K562 (cell line): ENCODE measurements at regions not wholly inside any gene's neighbourhood (a gene's known extent, or its start where the extent isn't known, plus 50 kb on each side); places are given as distances from the start of the nearest gene placed in this dataset.

ENCODE experiments used
- ATAC-seq: fragments of 200-7000 bp; cut with Tn5 transposase; 3 replicates; pipeline ENCODE4 v1.9.1; 2020; ENCODE audit warnings: moderate library complexity
- BruUV-seq: library from RNA; stranded (reverse); fragments of 400-500 nt; replicated peaks from 2 replicates; lab custom pipeline; 2021; lab: Mats Ljungman, UMichigan
- CTCF ChIA-PET: fragments of 300-600 bp; formaldehyde crosslinking; extraction: SDS; loops from one replicate; lab custom pipeline; 2021; ENCODE audit warnings: low intra/inter-chr PET ratio; lab: Yijun Ruan, JAX
- POLR2A ChIA-PET: fragments of 300-600, 350-650 bp; sonication (Branson Sonifier 250); formaldehyde crosslinking; extraction: SDS; loops from one replicate; lab custom pipeline; 2021; ENCODE audit warnings: antibody characterized with exemption, inconsistent platforms; lab: Yijun Ruan, JAX
- DNase-seq, 4 experiments: peaks; one replicate each; pipeline versions ENCODE4 v3.0.0 to v3.0.0-alpha.2; 2011 to 2018; ENCODE audit warnings: low spot score in 3 of 4, mixed read lengths in 3 of 4; ENCODE audit errors: extremely low read depth in 1 of 4
- FAIRE-seq: peaks from 2 replicates; lab custom pipeline; 2011; peaks lifted over from hg19 to GRCh38; lab: Jason Lieb, UNC
- H2AFZ ChIP-seq: 2 replicates; pipeline ENCODE4 v1.6.0; 2011; ENCODE audit warnings: low read depth, low read length, control low read depth, inconsistent platforms
- H3K27ac ChIP-seq: fragments of 200-600 bp; 3 replicates; pipeline ENCODE4 v1.8.0; 2011; ENCODE audit warnings: low read depth, mild to moderate bottlenecking, control low read depth, inconsistent platforms, low read length, moderate library complexity, mixed read lengths; ENCODE audit errors: extremely low read depth
- H3K27me3 ChIP-seq, 2 experiments: fragments of 300-600 bp in 1 of 2; 2 replicates in 1 of 2; 3 replicates in 1 of 2; pipeline versions ENCODE4 v1.6.0 to v1.8.0; 2011; ENCODE audit warnings: inconsistent platforms in 2 of 2, low read length in 2 of 2, mild to moderate bottlenecking in 1 of 2, mixed read lengths in 1 of 2, moderate library complexity in 1 of 2; ENCODE audit not compliant: control insufficient read depth in 2 of 2, insufficient read depth in 2 of 2
- H3K36me3 ChIP-seq: fragments of 300-600 bp; 3 replicates; pipeline ENCODE4 v1.8.0; 2011; ENCODE audit warnings: mild to moderate bottlenecking, low read length, inconsistent platforms; ENCODE audit not compliant: control insufficient read depth, insufficient read depth
- H3K4me1 ChIP-seq, 2 experiments: fragments of 200-600 bp in 1 of 2; replicated peaks in 1 of 2; 2 replicates in 1 of 2; 3 replicates in 1 of 2; pipeline versions ENCODE4 v1.5.1 to v1.8.0; 2011; ENCODE audit warnings: inconsistent platforms in 2 of 2, low read length in 2 of 2, mild to moderate bottlenecking in 1 of 2, mixed read lengths in 1 of 2, moderate library complexity in 1 of 2; ENCODE audit not compliant: control insufficient read depth in 2 of 2, insufficient read depth in 2 of 2
- H3K4me2 ChIP-seq: 2 replicates; pipeline ENCODE4 v1.6.1; 2011; ENCODE audit warnings: low read length, control low read depth, inconsistent platforms, mixed read lengths; ENCODE audit not compliant: insufficient read depth
- H3K4me3 ChIP-seq: fragments of 200-600 bp; sonication (generic), shearing (Covaris generic); 2 replicates; pipeline ENCODE4 v1.5.1; 2016; ENCODE audit warnings: control low read depth, inconsistent platforms
- H3K79me2 ChIP-seq: fragments of 200-600 bp; 3 replicates; pipeline ENCODE4 v1.8.0; 2011; ENCODE audit warnings: low read length, inconsistent platforms; ENCODE audit not compliant: control insufficient read depth, insufficient read depth
- H3K9ac ChIP-seq, 2 experiments: 2 replicates each; pipeline versions ENCODE4 v1.6.0 to v1.6.1; 2011; ENCODE audit warnings: low read depth in 2 of 2, low read length in 2 of 2, control low read depth in 1 of 2, inconsistent platforms in 1 of 2, mild to moderate bottlenecking in 1 of 2, mixed read lengths in 1 of 2; ENCODE audit not compliant: insufficient read depth in 1 of 2
- H3K9me1 ChIP-seq: one replicate; pipeline ENCODE4 v1.6.0; 2011; ENCODE audit warnings: inconsistent platforms, mild to moderate bottlenecking, low read length, moderate library complexity; ENCODE audit not compliant: control insufficient read depth, insufficient read depth
- H3K9me3 ChIP-seq: replicated peaks from 2 replicates; pipeline ENCODE4 v1.5.1; 2011; ENCODE audit warnings: low read depth, low read length, inconsistent platforms; ENCODE audit not compliant: control insufficient read depth, insufficient read depth
- H4K20me1 ChIP-seq: replicated peaks from 2 replicates; pipeline ENCODE4 v1.6.1; 2011; ENCODE audit warnings: low read length, inconsistent platforms, mixed read lengths; ENCODE audit not compliant: control insufficient read depth, insufficient read depth
- E2F4 ChIP-seq: sonication (generic); formaldehyde crosslinking; IDR thresholded peaks from 2 replicates; pipeline ENCODE4 v1.8.0; 2022; ENCODE audit warnings: mild to moderate bottlenecking, low read depth, missing genetic modification reagents
- HCFC1 ChIP-seq: IDR thresholded peaks from 2 replicates; pipeline ENCODE4 v1.6.1; 2012; ENCODE audit warnings: low read depth, low read length, improper control_type of control experiment
- NFIC ChIP-seq: fragments of 450-650 bp; IDR thresholded peaks from 2 replicates; pipeline ENCODE4 v1.6.1; 2017; ENCODE audit warnings: mild to moderate bottlenecking, inconsistent platforms
- RHOXF2B ChIP-seq: fragments of 250-450 bp; sonication (Bioruptor Pico); conservative IDR thresholded peaks from 2 replicates; pipeline ENCODE4 v1.5.1; 2021
- SPI1 ChIP-seq: IDR thresholded peaks from 2 replicates; pipeline ENCODE4 v1.6.1; 2011; ENCODE audit warnings: low read depth, low read length, control low read depth, borderline replicate concordance
- TCF7 ChIP-seq: sonication (generic); IDR thresholded peaks from 2 replicates; pipeline ENCODE4 v1.6.1; 2016; ENCODE audit warnings: antibody characterized with exemption, borderline replicate concordance
- ZNF197 ChIP-seq: fragments of 200-800 bp; sonication (Bioruptor generic); IDR thresholded peaks from 2 replicates; pipeline ENCODE4 v1.6.1; 2016; ENCODE audit warnings: low read depth, missing genetic modification characterization, missing compliant biosample characterization
- WGBS: fragments of 100-300 bp; shearing (Covaris generic); methylation state at CpG from one replicate; pipeline ENCODE4 v1.1.6; 2016; ENCODE audit warnings: low coverage, mixed read lengths; ENCODE audit not compliant: insufficient coverage; ENCODE audit errors: missing lambda C conversion rate; 5-methylcytosine and 5-hydroxymethylcytosine counted together
- in situ Hi-C: fragments of 300-500 bp; cut with MboI; formaldehyde crosslinking; loops from 4 replicates; pipeline ENCODE4 v1.15.0; 2018; ENCODE audit warnings: inconsistent platforms, mixed read lengths
- intact Hi-C: fragments of 100-400 bp; cut with micrococcal nuclease; formaldehyde crosslinking; loops from 2 replicates; pipeline ENCODE4 v1.14.2; 2022

GRCh38 chr7:10677211-10677610 is 296.5 kb upstream of the PHF14 start:
- 82% methylated on average over 2 of the region's 2 CpGs for WGBS
- no peak for FAIRE-seq
- no peaks in the 10 kb centered on the region for H3K9me1 ChIP-seq
- H3K36me3 ChIP-seq, result peaks cover 11% of the 10 kb centered on the region; the same call in 2 of the 3 replicates
- H3K9me3 ChIP-seq, result no peaks in the 10 kb centered on the region
- no peaks in the 10 kb centered on the region for H4K20me1 ChIP-seq
- H3K4me3 ChIP-seq, result no peak overlapping the region
- no peak for ATAC-seq
- POLR2A ChIA-PET, result no interaction called here
- no TSS peak for BruUV-seq
- peaks cover 70% of the 10 kb centered on the region for H3K79me2 ChIP-seq
- H3K27me3 ChIP-seq, result no peaks in the 10 kb centered on the region
- in situ Hi-C loops, result no loop called here
- no peak overlapping the region for H2AFZ ChIP-seq
- no peak overlapping the region for H3K9ac ChIP-seq
- TF ChIP-seq HCFC1 (no peak), E2F4 (no peak)
- TF ChIP-seq, all 486 proteins: peak for 0
- Histone ChIP-seq H3K27ac (no peak overlapping the region), H3K4me2 (no peak overlapping the region), H3K4me1 (no peaks in the 10 kb centered on the region)
- CTCF ChIA-PET, result no interaction called here
- DNase-seq, result no peak
- intact Hi-C loops, result no loop called here

- intact Hi-C loops, result no loop called here
- BruUV-seq, result no TSS peak
- Histone ChIP-seq H3K36me3 (peaks cover 6% of the 10 kb centered on the region; the same call in 2 of the 3 replicates), H3K4me1 (no peaks in the 10 kb centered on the region), H3K27me3 (no peaks in the 10 kb centered on the region), H4K20me1 (no peaks in the 10 kb centered on the region), H3K9ac (no peak overlapping the region), H3K27ac (no peak overlapping the region), H2AFZ (no peak overlapping the region), H3K4me3 (no peak overlapping the region), H3K79me2 (peaks cover 72% of the 10 kb centered on the region), H3K4me2 (no peak overlapping the region), H3K9me3 (no peaks in the 10 kb centered on the region), H3K9me1 (no peaks in the 10 kb centered on the region)
- ATAC-seq (peak; percentile 61), FAIRE-seq (no peak), DNase-seq (peak in 1 of 4 experiments; percentile 11)
- TF ChIP-seq TCF7, result no peak
- no peak for TF ChIP-seq ZNF197 (CRISPR knock-in tag)
- TF ChIP-seq RHOXF2B (CRISPR knock-in tag), result no peak
- no peak for TF ChIP-seq NFIC
- peak; percentile 53; the same call in 1 of the 2 replicates for TF ChIP-seq SPI1
- WGBS, result 33% methylated on average over 1 of the region's 1 CpG
- in situ Hi-C loops, result no loop called here
- POLR2A ChIA-PET, result no interaction called here
- CTCF ChIA-PET, result no interaction called here
Observed at GRCh38 chr7:10677668-10678232, 295.9 kb upstream of the PHF14 start.
